H1 (cell line): ENCODE measurements at regions not wholly inside any gene's neighbourhood (a gene's known extent, or its start where the extent isn't known, plus 50 kb on each side); places are given as distances from the start of the nearest gene placed in this dataset.

ENCODE experiments used
- CTCF ChIA-PET: fragments of 300-600 bp; sonication (Branson Sonifier 250); formaldehyde crosslinking; loops from one replicate; lab custom pipeline; 2021; ENCODE audit not compliant: partially characterized antibody; lab: Charles Lee
- POLR2A ChIA-PET: fragments of 300-600 bp; sonication (Branson Sonifier 250); formaldehyde crosslinking; loops from one replicate; lab custom pipeline; 2021; ENCODE audit warnings: inconsistent platforms; ENCODE audit not compliant: partially characterized antibody; lab: Charles Lee
- DNase-seq, 2 experiments: peaks; one replicate each; pipeline versions ENCODE4 v3.0.0 to v3.0.0-alpha.2; 2010 to 2022; ENCODE audit warnings: low spot score in 2 of 2, low read depth in 1 of 2, mixed read lengths in 1 of 2
- FAIRE-seq: peaks from 2 replicates; lab custom pipeline; 2011; peaks lifted over from hg19 to GRCh38; lab: Jason Lieb, UNC
- H2AFZ ChIP-seq: 2 replicates; pipeline ENCODE4 v1.8.1; 2012; ENCODE audit warnings: low read length, inconsistent platforms
- H2AK5ac ChIP-seq: 2 replicates; pipeline ENCODE4 v1.6.1; 2013; ENCODE audit warnings: low read depth, low read length
- H2BK120ac ChIP-seq: replicated peaks from 2 replicates; pipeline ENCODE3; 2013; ENCODE audit warnings: low read depth, low read length, inconsistent platforms
- H2BK12ac ChIP-seq: 2 replicates; pipeline ENCODE4 v1.6.1; 2013; ENCODE audit warnings: low read depth, low read length
- H2BK15ac ChIP-seq: 2 replicates; pipeline ENCODE4 v1.6.1; 2013; ENCODE audit warnings: low read length
- H2BK20ac ChIP-seq: 2 replicates; pipeline ENCODE4 v1.6.1; 2013; ENCODE audit warnings: low read length
- H2BK5ac ChIP-seq: 2 replicates; pipeline ENCODE4 v1.6.1; 2013; ENCODE audit warnings: low read depth, low read length
- H3K14ac ChIP-seq: 2 replicates; pipeline ENCODE4 v1.6.1; 2013; ENCODE audit warnings: inconsistent platforms; ENCODE audit not compliant: insufficient read length
- H3K18ac ChIP-seq: 2 replicates; pipeline ENCODE4 v1.6.1; 2013; ENCODE audit warnings: low read length; ENCODE audit errors: extremely low read depth
- H3K23ac ChIP-seq: 2 replicates; pipeline ENCODE4 v1.6.1; 2013; ENCODE audit warnings: inconsistent platforms; ENCODE audit not compliant: insufficient read length
- H3K23me2 ChIP-seq: 2 replicates; pipeline ENCODE4 v1.6.1; 2013; ENCODE audit warnings: low read depth, low read length
- H3K27ac ChIP-seq: 2 replicates; pipeline ENCODE4 v1.6.1; 2011; ENCODE audit warnings: low read depth, low read length, inconsistent platforms
- H3K27me3 ChIP-seq, 4 experiments: replicated peaks in 1 of 4; 1 replicate in 1 of 4; 2 replicates in 3 of 4; pipeline versions ENCODE4 v1.6.1 to v1.8.1; 2011 to 2013; ENCODE audit warnings: low read length in 3 of 4, mild to moderate bottlenecking in 3 of 4, inconsistent platforms in 2 of 4, mixed read lengths in 2 of 4, moderate library complexity in 1 of 4; ENCODE audit not compliant: control insufficient read depth in 3 of 4, insufficient read depth in 3 of 4; ENCODE audit errors: extremely low read depth in 1 of 4
- H3K36me3 ChIP-seq, 4 experiments: 2 replicates each; pipeline versions ENCODE4 v1.6.1 to v1.8.1; 2011 to 2013; ENCODE audit warnings: mild to moderate bottlenecking in 4 of 4, low read length in 3 of 4, moderate library complexity in 2 of 4, control low read depth in 1 of 4, inconsistent platforms in 1 of 4; ENCODE audit not compliant: insufficient read depth in 4 of 4, control insufficient read depth in 2 of 4
- H3K4ac ChIP-seq: replicated peaks from 2 replicates; pipeline ENCODE3; 2013; ENCODE audit warnings: low read length, low read depth, mixed read lengths, inconsistent platforms; ENCODE audit not compliant: insufficient read length
- H3K4me1 ChIP-seq, 4 experiments: replicated peaks in 1 of 4; 1 replicate in 1 of 4; 2 replicates in 3 of 4; pipeline versions ENCODE4 v1.6.1 to v1.8.1; 2011 to 2013; ENCODE audit warnings: low read length in 3 of 4, inconsistent platforms in 2 of 4, mixed read lengths in 1 of 4; ENCODE audit not compliant: insufficient read depth in 4 of 4, control insufficient read depth in 3 of 4
- H3K4me2 ChIP-seq, 2 experiments: 2 replicates each; pipeline versions ENCODE4 v1.6.1 to v1.8.1; 2011 to 2013; ENCODE audit warnings: low read depth in 2 of 2, low read length in 2 of 2, control low read depth in 1 of 2, inconsistent platforms in 1 of 2, mild to moderate bottlenecking in 1 of 2; ENCODE audit not compliant: insufficient read depth in 1 of 2
- H3K4me3 ChIP-seq, 4 experiments: fragments of 200-600, 300-600 bp in 1 of 4; sonication (generic), shearing (Covaris generic), sonication (Bioruptor Twin) in 1 of 4; 2 replicates each; pipeline versions ENCODE4 v1.5.1 to v1.8.1; 2011 to 2016; ENCODE audit warnings: low read length in 4 of 4, low read depth in 3 of 4, control low read depth in 2 of 4, inconsistent platforms in 2 of 4, mild to moderate bottlenecking in 2 of 4, mixed read lengths in 1 of 4, moderate library complexity in 1 of 4; ENCODE audit not compliant: insufficient read depth in 2 of 4; ENCODE audit errors: extremely low read depth in 1 of 4
- H3K56ac ChIP-seq: replicated peaks from 2 replicates; pipeline ENCODE3; 2013; ENCODE audit warnings: low read depth, mild to moderate bottlenecking, mixed read lengths, low read length, inconsistent platforms; ENCODE audit not compliant: insufficient read length
- H3K79me1 ChIP-seq: 2 replicates; pipeline ENCODE4 v1.6.1; 2013; ENCODE audit warnings: low read depth, low read length, control low read depth
- H3K79me2 ChIP-seq, 2 experiments: 2 replicates each; pipeline versions ENCODE4 v1.6.1 to v1.8.1; 2012 to 2013; ENCODE audit warnings: low read length in 2 of 2, mild to moderate bottlenecking in 2 of 2, inconsistent platforms in 1 of 2; ENCODE audit not compliant: insufficient read depth in 2 of 2, control insufficient read depth in 1 of 2
- H3K9ac ChIP-seq, 4 experiments: replicated peaks in 1 of 4; 1 replicate in 1 of 4; 2 replicates in 3 of 4; pipeline versions ENCODE4 v1.6.1 to v1.8.1; 2011 to 2013; ENCODE audit warnings: low read depth in 3 of 4, low read length in 3 of 4, control low read depth in 2 of 4, mild to moderate bottlenecking in 2 of 4, moderate library complexity in 2 of 4, inconsistent platforms in 1 of 4; ENCODE audit errors: extremely low read depth in 1 of 4
- H3K9me3 ChIP-seq, 2 experiments: 2 replicates each; pipeline versions ENCODE4 v1.6.1 to v1.8.1; 2012 to 2013; ENCODE audit warnings: mild to moderate bottlenecking in 2 of 2, moderate library complexity in 2 of 2, control low read depth in 1 of 2, inconsistent platforms in 1 of 2, low read depth in 1 of 2, low read length in 1 of 2, mixed read lengths in 1 of 2; ENCODE audit not compliant: insufficient read depth in 2 of 2
- H4K20me1 ChIP-seq, 2 experiments: replicated peaks in 1 of 2; 2 replicates each; pipeline versions ENCODE3 to v1.8.1; 2011 to 2013; ENCODE audit warnings: inconsistent platforms in 2 of 2, low read length in 2 of 2, mild to moderate bottlenecking in 1 of 2; ENCODE audit not compliant: insufficient read depth in 2 of 2, control insufficient read depth in 1 of 2
- H4K5ac ChIP-seq: 2 replicates; pipeline ENCODE4 v1.6.1; 2013; ENCODE audit warnings: low read length, low read depth, mixed read lengths, inconsistent platforms; ENCODE audit not compliant: insufficient read length
- H4K8ac ChIP-seq: 2 replicates; pipeline ENCODE4 v1.8.0; 2013; ENCODE audit warnings: mild to moderate bottlenecking, moderate library complexity, low read length, inconsistent platforms; ENCODE audit not compliant: insufficient read depth; ENCODE audit errors: extremely low read depth
- H4K91ac ChIP-seq: replicated peaks from 2 replicates; pipeline ENCODE3; 2013; ENCODE audit warnings: low read length, mixed read lengths, inconsistent platforms; ENCODE audit not compliant: insufficient read length
- CEBPB ChIP-seq: IDR thresholded peaks from 2 replicates; pipeline ENCODE4 v1.6.1; 2012; ENCODE audit warnings: low read depth, low read length
- EGR1 ChIP-seq: IDR thresholded peaks from 2 replicates; pipeline ENCODE4 v1.6.1; 2011; ENCODE audit warnings: low read depth, low read length, borderline replicate concordance
- EP300 ChIP-seq, 2 experiments: IDR thresholded peaks; 1 replicate in 1 of 2; 2 replicates in 1 of 2; pipeline ENCODE4 v1.6.1; 2011 to 2012; ENCODE audit warnings: low read depth in 2 of 2, low read length in 2 of 2, mild to moderate bottlenecking in 2 of 2, borderline replicate concordance in 1 of 2, inconsistent platforms in 1 of 2, moderate library complexity in 1 of 2
- JUND ChIP-seq: IDR thresholded peaks from 2 replicates; pipeline ENCODE4 v1.6.1; 2011; ENCODE audit warnings: mild to moderate bottlenecking, improper control_type of control experiment, low read length
- NANOG ChIP-seq: IDR thresholded peaks from 2 replicates; pipeline ENCODE4 v1.6.1; 2011; ENCODE audit warnings: low read length, low read depth, mild to moderate bottlenecking, inconsistent platforms; ENCODE audit not compliant: insufficient read depth, poor library complexity, severe bottlenecking
- RNF2 ChIP-seq: fragments of 200-900, 300-1000 bp; sonication (generic); IDR thresholded peaks from 2 replicates; pipeline ENCODE4 v1.7.1; 2016; ENCODE audit warnings: borderline replicate concordance, low read depth, mild to moderate bottlenecking, antibody characterized with exemption, low read length; ENCODE audit not compliant: poor library complexity, severe bottlenecking; ENCODE audit errors: missing control alignments
- SAP30 ChIP-seq: fragments of 300-600 bp; sonication (generic); IDR thresholded peaks from 2 replicates; pipeline ENCODE4 v1.7.1; 2012; ENCODE audit warnings: low read length, moderate library complexity, mild to moderate bottlenecking, inconsistent platforms; ENCODE audit not compliant: insufficient read depth, insufficient replicate concordance
- YY1 ChIP-seq: IDR thresholded peaks from 2 replicates; pipeline ENCODE4 v1.6.1; 2011; ENCODE audit warnings: low read depth, mild to moderate bottlenecking, low read length
- ZNF274 ChIP-seq: IDR thresholded peaks from 2 replicates; pipeline ENCODE4 v1.7.0; 2012; ENCODE audit warnings: low read length, borderline replicate concordance; ENCODE audit errors: extremely low read depth
- WGBS, 2 experiments: shearing (Covaris generic) in 1 of 2; methylation state at CpG; one replicate each; pipeline versions ENCODE4 v1.1.6 to v1.1.7; 2013 to 2015; ENCODE audit warnings: low lambda C conversion rate in 2 of 2, mixed read lengths in 2 of 2, inconsistent platforms in 1 of 2, low coverage in 1 of 2, missing lambda C conversion rate in 1 of 2; ENCODE audit not compliant: insufficient replicate concordance in 2 of 2, insufficient coverage in 1 of 2, insufficient read length in 1 of 2; ENCODE audit errors: extremely low coverage in 1 of 2, missing lambda C conversion rate in 1 of 2; 5-methylcytosine and 5-hydroxymethylcytosine counted together

GRCh38 chr17:52298881-52299280 lies 140.4 kb upstream of the CA10 start:
- Histone ChIP-seq H3K79me1 (no peaks in the 10 kb centered on the region), H3K9me3 (no peaks in the 10 kb centered on the region), H3K18ac (no peak overlapping the region), H3K14ac (no peak overlapping the region), H2BK120ac (no peak overlapping the region), H3K4me2 (no peak overlapping the region), H2BK5ac (no peak overlapping the region), H3K56ac (no peak overlapping the region), H4K91ac (no peak overlapping the region), H2BK12ac (no peak overlapping the region; the same call in 1 of the 2 replicates), H2BK15ac (no peak overlapping the region), H2AFZ (0 out of 2 replicates have a peak overlapping the region, but pooled peaks have one; percentile 13), H3K36me3 (no peaks in the 10 kb centered on the region), H3K79me2 (no peaks in the 10 kb centered on the region), H4K5ac (no peak overlapping the region), H2AK5ac (no peak overlapping the region), H4K8ac (no peak overlapping the region), H4K20me1 (no peaks in the 10 kb centered on the region), H3K4me1 (no peaks in the 10 kb centered on the region), H3K4ac (no peak overlapping the region), H3K23me2 (no peaks in the 10 kb centered on the region), H3K23ac (no peak overlapping the region), H3K27me3 (no peaks in the 10 kb centered on the region), H2BK20ac (no peak overlapping the region), H3K4me3 (no peak overlapping the region), H3K9ac (no peak overlapping the region), H3K27ac (no peak overlapping the region)
- TF ChIP-seq RNF2, result no peak
- TF ChIP-seq YY1, result no peak
- peak; percentile 49; the same call in 1 of the 2 replicates for TF ChIP-seq CEBPB
- TF ChIP-seq SAP30, result no peak
- no peak for TF ChIP-seq EP300 (IDR thresholded peaks at IDR 0.05; ENCODE audit: borderline replicate concordance in 1 of 2, low read depth in 2 of 2, low read length in 2 of 2)
- no peak for TF ChIP-seq EGR1
- TF ChIP-seq NANOG, result no peak
- no peak for TF ChIP-seq JUND
- TF ChIP-seq ZNF274, result no peak
- 92% methylated on average over 3 of the region's 3 CpGs; no CpG with 5 or more reads in 1 of the 2 experiments for WGBS, 2 experiments
- FAIRE-seq (no peak), DNase-seq (no peak)
- ChIA-PET POLR2A (no interaction called here), CTCF (interaction anchor here (0.7 to 1.2 kb wide), 5 partner anchors 22 to 299 kb away, joined by 3 to 4 read pairs (median 3); no protein-coding TSS in a partner anchor)
